H9 (cell line): ENCODE measurements at regions not wholly inside any gene's neighbourhood (a gene's known extent, or its start where the extent isn't known, plus 50 kb on each side); places are given as distances from the start of the nearest gene placed in this dataset.

Source experiments
- DNase-seq: peaks from one replicate; pipeline ENCODE4 v3.0.0-alpha.2; 2017
- H2AFZ ChIP-seq: one replicate; pipeline ENCODE4 v1.6.1; 2013; ENCODE audit warnings: mild to moderate bottlenecking, low read length, control low read depth, moderate library complexity
- H2AK5ac ChIP-seq: 2 replicates; pipeline ENCODE4 v1.6.1; 2013; ENCODE audit warnings: low read length, control low read depth, mixed read lengths; ENCODE audit not compliant: insufficient read length
- H2BK120ac ChIP-seq: one replicate; pipeline ENCODE4 v1.6.1; 2013; ENCODE audit warnings: low read depth, mild to moderate bottlenecking, low read length, control low read depth, inconsistent platforms; ENCODE audit not compliant: poor library complexity, severe bottlenecking
- H2BK12ac ChIP-seq: 2 replicates; pipeline ENCODE4 v1.6.1; 2013; ENCODE audit warnings: low read length, control low read depth, mixed read lengths, low read depth; ENCODE audit not compliant: insufficient read length
- H2BK15ac ChIP-seq: 2 replicates; pipeline ENCODE4 v1.6.1; 2013; ENCODE audit warnings: low read depth, low read length, control low read depth
- H2BK20ac ChIP-seq: one replicate; pipeline ENCODE4 v1.6.1; 2013; ENCODE audit warnings: low read depth, mild to moderate bottlenecking, low read length, control low read depth, inconsistent platforms; ENCODE audit not compliant: poor library complexity, severe bottlenecking
- H2BK5ac ChIP-seq: 2 replicates; pipeline ENCODE4 v1.6.1; 2013; ENCODE audit warnings: low read length, control low read depth, mixed read lengths; ENCODE audit not compliant: insufficient read length
- H3K14ac ChIP-seq: 2 replicates; pipeline ENCODE4 v1.6.1; 2013; ENCODE audit warnings: low read length, control low read depth; ENCODE audit not compliant: insufficient read depth
- H3K18ac ChIP-seq: 2 replicates; pipeline ENCODE4 v1.6.1; 2013; ENCODE audit warnings: low read depth, mild to moderate bottlenecking, mixed read lengths, low read length, control low read depth; ENCODE audit not compliant: insufficient read length
- H3K23ac ChIP-seq: 2 replicates; pipeline ENCODE4 v1.6.1; 2013; ENCODE audit warnings: low read length, control low read depth, mixed read lengths, low read depth; ENCODE audit not compliant: insufficient read length
- H3K23me2 ChIP-seq: 2 replicates; pipeline ENCODE4 v1.6.1; 2013; ENCODE audit warnings: low read depth, mild to moderate bottlenecking, mixed read lengths, low read length, control low read depth; ENCODE audit not compliant: insufficient read length, poor library complexity, severe bottlenecking
- H3K27ac ChIP-seq: 2 replicates; pipeline ENCODE4 v1.5.1; 2013; ENCODE audit warnings: low read length, control low read depth, mixed read lengths, low read depth; ENCODE audit not compliant: insufficient read length
- H3K27me3 ChIP-seq: 2 replicates; pipeline ENCODE4 v1.6.1; 2013; ENCODE audit warnings: low read length, control low read depth, inconsistent platforms; ENCODE audit not compliant: insufficient read depth
- H3K4ac ChIP-seq: 2 replicates; pipeline ENCODE4 v1.6.1; 2013; ENCODE audit warnings: low read depth, mild to moderate bottlenecking, control low read depth, inconsistent platforms, low read length, moderate library complexity
- H3K4me1 ChIP-seq: 2 replicates; pipeline ENCODE4 v1.6.1; 2013; ENCODE audit warnings: low read length, control low read depth, inconsistent platforms; ENCODE audit not compliant: insufficient read depth
- H3K4me2 ChIP-seq: 2 replicates; pipeline ENCODE4 v1.6.1; 2013; ENCODE audit warnings: low read length, control low read depth, mixed read lengths; ENCODE audit not compliant: insufficient read length, insufficient read depth
- H3K56ac ChIP-seq: 2 replicates; pipeline ENCODE4 v1.6.1; 2013; ENCODE audit warnings: low read depth, mild to moderate bottlenecking, mixed read lengths, low read length, control low read depth; ENCODE audit not compliant: insufficient read length
- H3K79me1 ChIP-seq: 2 replicates; pipeline ENCODE4 v1.6.1; 2013; ENCODE audit warnings: low read depth, mild to moderate bottlenecking, moderate library complexity, low read length, control low read depth, inconsistent platforms; ENCODE audit not compliant: insufficient read depth, poor library complexity, severe bottlenecking
- H3K79me2 ChIP-seq: 2 replicates; pipeline ENCODE4 v1.6.1; 2013; ENCODE audit warnings: low read length, control low read depth, inconsistent platforms; ENCODE audit not compliant: insufficient read depth
- H3K9ac ChIP-seq: 2 replicates; pipeline ENCODE4 v1.6.1; 2013; ENCODE audit warnings: low read length, control low read depth, mixed read lengths; ENCODE audit not compliant: insufficient read length; ENCODE audit errors: extremely low read depth
- H3K9me3 ChIP-seq: one replicate; pipeline ENCODE4 v1.6.1; 2013; ENCODE audit warnings: low read depth, low read length, inconsistent platforms; ENCODE audit not compliant: control insufficient read depth
- H3T11ph ChIP-seq: one replicate; pipeline ENCODE4 v1.6.1; 2013; ENCODE audit warnings: mild to moderate bottlenecking, low read length, control low read depth, inconsistent platforms
- H4K20me1 ChIP-seq: one replicate; pipeline ENCODE4 v1.6.1; 2013; ENCODE audit not compliant: control insufficient read depth, insufficient read length, insufficient read depth
- H4K5ac ChIP-seq: 2 replicates; pipeline ENCODE4 v1.6.1; 2013; ENCODE audit warnings: low read depth, mild to moderate bottlenecking, mixed read lengths, low read length, control low read depth; ENCODE audit not compliant: insufficient read length
- H4K8ac ChIP-seq: replicated peaks from 2 replicates; pipeline ENCODE4 v1.6.1; 2013; ENCODE audit warnings: low read length, control low read depth, mixed read lengths, low read depth; ENCODE audit not compliant: insufficient read length
- H4K91ac ChIP-seq: 2 replicates; pipeline ENCODE4 v1.6.1; 2013; ENCODE audit warnings: low read depth, mild to moderate bottlenecking, moderate library complexity, mixed read lengths, low read length, control low read depth; ENCODE audit not compliant: insufficient read length
- H3K27ac Mint-ChIP-seq, 3 experiments: 2 replicates in 2 of 3; 3 replicates in 1 of 3; pipeline ENCODE4 v1.8.0; 2020 to 2021; ENCODE audit warnings: mixed read lengths in 3 of 3, mild to moderate bottlenecking in 1 of 3, moderate library complexity in 1 of 3
- H3K27me3 Mint-ChIP-seq: 2 replicates; pipeline ENCODE4 v1.8.0; 2021; ENCODE audit warnings: low read depth, mild to moderate bottlenecking, moderate library complexity, mixed read lengths
- H3K36me3 Mint-ChIP-seq, 3 experiments: 2 replicates in 2 of 3; 3 replicates in 1 of 3; pipeline ENCODE4 v1.8.0; 2020 to 2021; ENCODE audit warnings: low read depth in 3 of 3, mixed read lengths in 3 of 3; ENCODE audit not compliant: insufficient read depth in 1 of 3
- H3K4me1 Mint-ChIP-seq, 2 experiments: 2 replicates each; pipeline ENCODE4 v1.8.0; 2020; ENCODE audit warnings: mixed read lengths in 2 of 2
- H3K4me3 Mint-ChIP-seq, 2 experiments: 2 replicates in 1 of 2; 3 replicates in 1 of 2; pipeline ENCODE4 v1.8.0; 2020 to 2021; ENCODE audit warnings: mild to moderate bottlenecking in 2 of 2, mixed read lengths in 2 of 2, moderate library complexity in 1 of 2
- H3K9me3 Mint-ChIP-seq, 2 experiments: 2 replicates in 1 of 2; 3 replicates in 1 of 2; pipeline ENCODE4 v1.8.0; 2020; ENCODE audit warnings: mild to moderate bottlenecking in 2 of 2, mixed read lengths in 2 of 2, moderate library complexity in 1 of 2
- CTCF ChIP-seq: fragments of 200-600 bp; sonication (generic); conservative IDR thresholded peaks from 3 replicates; pipeline ENCODE4 v1.8.0; 2021; ENCODE audit warnings: antibody characterized with exemption, mild to moderate bottlenecking
- WGBS: extraction: QIAGEN DNeasy Blood & Tissue Kit; methylation state at CpG from one replicate; pipeline ENCODE4 v1.1.7; 2013; ENCODE audit warnings: missing lambda C conversion rate, low lambda C conversion rate, mixed read lengths; ENCODE audit not compliant: insufficient read length; ENCODE audit errors: extremely low coverage; 5-methylcytosine and 5-hydroxymethylcytosine counted together

GRCh38 chr4:114317564-114317963 is 281.0 kb upstream of the UGT8 start:
- Histone ChIP-seq H2BK5ac (no peak overlapping the region), H3K23me2 (no peaks in the 10 kb centered on the region), H3K4me1 (no peaks in the 10 kb centered on the region), H3K14ac (no peak overlapping the region), H3K23ac (no peak overlapping the region), H2BK20ac (no peak overlapping the region), H2AFZ (no peak overlapping the region), H2AK5ac (no peak overlapping the region), H3K18ac (no peak overlapping the region), H3K79me1 (no peaks in the 10 kb centered on the region), H4K91ac (no peak overlapping the region), H2BK12ac (no peak overlapping the region), H4K8ac (no peak overlapping the region), H2BK120ac (no peak overlapping the region), H4K5ac (no peak overlapping the region), H3K4ac (no peak overlapping the region), H3K9ac (no peak overlapping the region), H2BK15ac (no peak overlapping the region), H3K56ac (no peak overlapping the region), H3K9me3 (no peaks in the 10 kb centered on the region), H3K4me2 (no peak overlapping the region), H3K79me2 (no peaks in the 10 kb centered on the region), H4K20me1 (no peaks in the 10 kb centered on the region), H3K27ac (no peak overlapping the region), H3K27me3 (no peaks in the 10 kb centered on the region), H3T11ph (no peak overlapping the region)
- H3K9me3 Mint-ChIP-seq: no peaks in the 10 kb centered on the region; a peak in 1 of 5 replicates
- H3K27me3 Mint-ChIP-seq: peaks cover 18% of the 10 kb centered on the region
- H3K36me3 Mint-ChIP-seq: no peaks in the 10 kb centered on the region
- no peak for DNase-seq
- no peak overlapping the region for H3K4me3 Mint-ChIP-seq
- H3K27ac Mint-ChIP-seq: no peak overlapping the region
- no peak for TF ChIP-seq CTCF
- peaks cover 1 to 6% of the 10 kb centered on the region in 2 experiments; a peak in 2 of 4 replicates for H3K4me1 Mint-ChIP-seq
- WGBS: no CpG with 5 or more reads among the region's 2 CpGs
